T-helper 1 cell treated with Interleukin-12 subunit alpha and Interleukin-12 subunit beta and Interleukin-4 antibody, amounts not matched to agents 30 μg/mL and 1 μg/mL, for 36 hours (primary cell): ENCODE measurements at regions not wholly inside any gene's neighbourhood (a gene's known extent, or its start where the extent isn't known, plus 50 kb on each side); places are given as distances from the start of the nearest gene placed in this dataset.

ENCODE experiments used
- H3K27ac Mint-ChIP-seq: one replicate; pipeline ENCODE4 v1.8.0; 2021; ENCODE audit warnings: mild to moderate bottlenecking, mixed read lengths
- H3K27me3 Mint-ChIP-seq: one replicate; pipeline ENCODE4 v1.8.0; 2021; ENCODE audit warnings: low read depth, mixed read lengths
- H3K36me3 Mint-ChIP-seq: one replicate; pipeline ENCODE4 v1.8.0; 2021; ENCODE audit warnings: low read depth, mixed read lengths
- H3K4me1 Mint-ChIP-seq: one replicate; pipeline ENCODE4 v1.8.0; 2021; ENCODE audit warnings: low read depth, mixed read lengths
- H3K4me3 Mint-ChIP-seq: one replicate; pipeline ENCODE4 v1.8.0; 2021; ENCODE audit warnings: mild to moderate bottlenecking, moderate library complexity, mixed read lengths
- H3K9me3 Mint-ChIP-seq: one replicate; pipeline ENCODE4 v1.8.0; 2021; ENCODE audit warnings: mixed read lengths

DNA sequence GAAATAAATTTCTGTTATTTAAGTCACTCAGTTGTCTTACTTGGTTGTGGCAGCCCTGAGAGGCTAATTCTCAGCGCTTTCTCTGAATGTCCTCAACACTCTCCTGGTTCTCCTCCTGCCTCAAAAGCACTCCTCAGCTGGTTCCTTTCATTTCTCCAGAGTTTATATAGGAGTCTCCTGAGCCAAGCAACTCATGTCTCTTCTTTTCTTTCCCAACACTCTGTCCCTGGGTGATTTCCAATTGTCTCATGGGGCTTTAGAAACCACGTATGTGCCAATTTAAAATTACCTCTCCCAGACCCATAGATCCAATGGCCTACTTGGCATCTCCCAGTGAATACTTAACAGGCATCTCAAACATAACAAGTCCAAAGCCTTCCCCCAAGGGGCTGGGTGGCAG, 184.3 kb downstream of the TTC32 start:
- H3K36me3 Mint-ChIP-seq = no peaks in the 10 kb centered on the region
- H3K4me1 Mint-ChIP-seq = no peaks in the 10 kb centered on the region
- no peaks in the 10 kb centered on the region for H3K27me3 Mint-ChIP-seq
- no peaks in the 10 kb centered on the region for H3K9me3 Mint-ChIP-seq
- no peak overlapping the region for H3K27ac Mint-ChIP-seq
- H3K4me3 Mint-ChIP-seq = no peak overlapping the region

DNA sequence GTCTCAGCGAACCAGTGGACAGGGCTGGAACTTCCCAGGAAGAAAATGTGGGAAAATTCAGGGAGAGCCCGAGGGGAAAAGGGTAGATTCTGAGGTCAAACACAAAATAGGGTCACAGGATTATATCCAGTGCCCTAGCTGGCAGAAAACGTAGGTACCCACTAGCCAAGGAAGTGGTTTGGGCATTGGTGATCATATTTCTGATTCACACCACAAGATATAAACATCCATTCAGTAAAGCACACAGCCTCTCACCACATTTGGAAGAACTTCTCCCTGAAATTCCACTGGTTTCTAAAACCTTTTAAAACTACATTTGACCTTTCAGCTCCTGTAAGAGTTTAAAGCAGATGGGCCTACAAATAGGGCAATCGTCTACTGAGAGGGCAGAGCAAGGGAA, 186.9 kb downstream of the TTC32 start:
- H3K9me3 Mint-ChIP-seq = no peaks in the 10 kb centered on the region
- H3K36me3 Mint-ChIP-seq = no peaks in the 10 kb centered on the region
- no peaks in the 10 kb centered on the region for H3K27me3 Mint-ChIP-seq
- H3K4me3 Mint-ChIP-seq = no peak overlapping the region
- no peaks in the 10 kb centered on the region for H3K4me1 Mint-ChIP-seq
- no peak overlapping the region for H3K27ac Mint-ChIP-seq

DNA sequence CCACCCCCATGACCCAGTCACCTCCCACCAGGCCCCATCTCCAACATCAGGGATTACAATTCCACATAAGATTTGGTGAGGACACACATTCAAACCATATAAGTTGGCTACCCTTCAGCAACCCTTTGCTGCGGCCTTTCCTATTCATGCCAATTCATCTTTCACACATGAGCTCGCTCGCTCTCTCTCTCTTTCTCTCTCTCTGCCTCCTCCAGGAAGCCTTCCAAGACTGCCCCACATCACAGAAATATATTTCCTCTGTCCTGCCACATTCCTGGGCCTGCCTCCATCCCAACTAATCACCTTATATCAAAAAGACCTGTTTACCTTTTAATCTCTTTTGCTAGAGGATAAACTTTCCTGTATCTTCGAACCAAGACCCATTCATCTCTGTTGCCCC, 188.9 kb downstream of the TTC32 start:
- Mint-ChIP-seq H3K4me1 (no peaks in the 10 kb centered on the region), H3K9me3 (no peaks in the 10 kb centered on the region), H3K27me3 (no peaks in the 10 kb centered on the region), H3K4me3 (no peak overlapping the region), H3K36me3 (no peaks in the 10 kb centered on the region), H3K27ac (no peak overlapping the region)

DNA sequence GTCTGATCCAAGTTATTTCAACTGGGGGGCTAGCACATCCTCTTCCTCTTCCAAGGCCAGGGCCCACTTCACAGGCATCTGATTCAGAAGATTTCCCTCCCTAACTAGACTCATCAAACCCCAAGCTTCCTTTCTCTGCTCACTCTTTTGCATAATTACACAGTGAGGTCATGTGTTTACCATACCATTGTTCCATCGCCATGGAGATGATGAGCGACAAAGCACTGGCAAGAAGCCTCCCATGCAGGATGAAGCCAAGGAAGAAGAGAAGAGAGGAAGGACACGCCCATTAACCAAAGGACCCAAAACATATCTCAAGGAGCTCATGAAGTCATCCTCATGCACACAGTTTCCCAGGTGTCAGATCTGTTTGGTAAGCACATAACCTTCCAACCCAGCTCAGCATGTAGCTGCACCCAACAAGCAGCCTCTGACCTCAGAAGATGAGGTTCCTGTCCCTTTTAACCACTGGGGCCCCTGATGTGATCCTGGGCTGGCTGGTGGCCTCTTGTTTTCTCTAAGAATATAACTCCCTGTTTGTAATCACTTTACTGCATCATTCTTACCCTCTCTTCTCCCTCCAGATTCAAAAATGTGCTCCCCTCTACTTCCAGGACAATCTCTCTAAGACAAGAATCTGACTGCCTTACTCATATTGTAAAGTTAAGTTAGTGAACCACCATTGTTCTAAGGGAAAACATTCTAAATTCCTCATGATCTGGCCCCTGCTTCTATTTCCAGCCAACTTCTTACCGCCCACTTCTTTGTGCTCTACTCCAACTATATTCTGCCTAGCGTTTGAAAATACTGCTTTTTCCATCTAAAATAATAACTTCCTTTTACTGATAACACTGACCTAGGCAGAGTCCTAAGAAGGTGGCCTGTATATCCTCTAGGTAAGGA, 190.1 kb downstream of the TTC32 start:
- H3K36me3 Mint-ChIP-seq = no peaks in the 10 kb centered on the region
- H3K9me3 Mint-ChIP-seq = no peaks in the 10 kb centered on the region
- no peak overlapping the region for H3K4me3 Mint-ChIP-seq
- no peak overlapping the region for H3K27ac Mint-ChIP-seq
- no peaks in the 10 kb centered on the region for H3K27me3 Mint-ChIP-seq
- H3K4me1 Mint-ChIP-seq = no peaks in the 10 kb centered on the region

DNA sequence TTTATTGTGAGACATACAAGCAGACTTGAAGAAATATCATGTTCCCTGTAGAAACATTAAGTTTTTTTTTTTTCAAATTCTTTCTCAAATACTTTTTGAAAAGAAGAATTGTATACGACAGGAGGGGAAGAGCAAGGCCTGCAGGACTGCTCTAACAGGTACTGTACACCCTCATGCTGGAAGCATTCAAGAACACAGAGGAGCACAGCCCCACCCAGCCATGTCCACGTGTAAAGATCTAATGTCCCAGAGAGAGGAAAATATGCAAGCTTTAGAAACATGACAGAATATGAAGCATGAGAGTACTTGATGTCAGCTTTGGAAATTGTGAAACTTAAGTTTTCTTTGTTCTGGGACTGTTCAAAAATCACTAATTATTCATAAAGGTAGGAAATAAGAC, 191.6 kb downstream of the TTC32 start:
- no peaks in the 10 kb centered on the region for H3K36me3 Mint-ChIP-seq
- no peaks in the 10 kb centered on the region for H3K9me3 Mint-ChIP-seq
- H3K27ac Mint-ChIP-seq = no peak overlapping the region
- no peaks in the 10 kb centered on the region for H3K27me3 Mint-ChIP-seq
- no peaks in the 10 kb centered on the region for H3K4me1 Mint-ChIP-seq
- H3K4me3 Mint-ChIP-seq = no peak overlapping the region

DNA sequence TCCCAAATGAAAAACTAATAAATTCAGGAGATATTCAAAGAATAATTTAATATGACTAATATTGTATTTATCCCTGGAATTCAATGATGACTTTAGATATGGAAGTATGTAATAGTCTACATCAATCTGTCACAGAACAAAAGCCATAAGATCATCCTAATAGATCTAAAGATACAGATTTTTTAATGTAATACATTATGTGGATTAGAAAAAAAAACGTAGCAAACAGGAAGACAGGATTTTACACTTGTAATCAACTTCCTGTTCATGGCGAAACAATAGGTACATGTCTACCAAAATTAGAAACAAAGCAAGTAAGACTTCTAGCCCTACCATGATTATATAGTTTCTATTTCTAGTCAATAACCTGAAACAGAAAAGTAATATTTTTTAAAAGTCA, 192.2 kb downstream of the TTC32 start:
- Mint-ChIP-seq H3K36me3 (no peaks in the 10 kb centered on the region), H3K4me1 (no peaks in the 10 kb centered on the region), H3K27ac (no peak overlapping the region), H3K4me3 (no peak overlapping the region), H3K9me3 (no peaks in the 10 kb centered on the region), H3K27me3 (no peaks in the 10 kb centered on the region)

DNA sequence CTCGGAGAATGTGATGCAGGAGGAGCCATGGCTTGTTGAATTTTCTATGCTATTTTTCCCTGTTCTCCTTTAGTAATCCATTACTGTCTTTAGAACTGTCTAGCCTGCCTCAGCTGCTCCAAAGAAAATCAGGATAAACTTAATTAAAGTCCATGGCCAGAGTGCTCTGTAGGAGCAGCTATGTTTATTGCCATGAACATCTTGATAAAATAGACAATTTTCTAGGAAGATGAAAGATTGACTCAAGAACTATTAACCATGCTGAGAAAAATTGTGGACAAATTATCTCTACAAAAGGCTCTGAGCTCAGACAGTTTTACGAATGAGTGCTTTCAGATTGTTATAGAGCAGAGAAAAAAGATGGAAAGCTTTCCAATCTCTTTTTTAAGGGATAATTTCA, 193.0 kb downstream of the TTC32 start:
- no peaks in the 10 kb centered on the region for H3K27me3 Mint-ChIP-seq
- no peak overlapping the region for H3K27ac Mint-ChIP-seq
- H3K36me3 Mint-ChIP-seq = no peaks in the 10 kb centered on the region
- no peak overlapping the region for H3K4me3 Mint-ChIP-seq
- H3K4me1 Mint-ChIP-seq = no peaks in the 10 kb centered on the region
- no peaks in the 10 kb centered on the region for H3K9me3 Mint-ChIP-seq

DNA sequence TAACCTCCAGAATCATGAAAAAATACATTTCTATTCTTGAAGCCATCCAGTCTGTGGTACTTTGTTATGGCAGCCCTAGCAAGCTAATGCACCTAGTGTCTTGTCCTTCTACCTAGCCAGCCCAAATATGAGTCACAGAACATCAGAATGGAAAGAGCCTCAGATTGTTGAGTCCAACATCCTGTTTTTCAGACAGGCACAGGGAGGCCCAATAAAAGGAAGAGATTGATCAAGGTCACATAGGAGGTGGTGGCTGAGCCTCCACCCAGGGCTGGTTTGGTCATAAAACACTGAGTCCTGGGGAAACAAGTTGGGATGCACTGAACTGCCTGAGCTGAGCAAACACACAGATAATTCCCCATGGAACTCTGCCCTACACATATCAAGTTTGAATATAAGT, 195.5 kb downstream of the TTC32 start:
- Mint-ChIP-seq H3K36me3 (no peaks in the 10 kb centered on the region), H3K4me3 (no peak overlapping the region), H3K27me3 (no peaks in the 10 kb centered on the region), H3K9me3 (no peaks in the 10 kb centered on the region), H3K4me1 (no peaks in the 10 kb centered on the region), H3K27ac (no peak overlapping the region)

DNA sequence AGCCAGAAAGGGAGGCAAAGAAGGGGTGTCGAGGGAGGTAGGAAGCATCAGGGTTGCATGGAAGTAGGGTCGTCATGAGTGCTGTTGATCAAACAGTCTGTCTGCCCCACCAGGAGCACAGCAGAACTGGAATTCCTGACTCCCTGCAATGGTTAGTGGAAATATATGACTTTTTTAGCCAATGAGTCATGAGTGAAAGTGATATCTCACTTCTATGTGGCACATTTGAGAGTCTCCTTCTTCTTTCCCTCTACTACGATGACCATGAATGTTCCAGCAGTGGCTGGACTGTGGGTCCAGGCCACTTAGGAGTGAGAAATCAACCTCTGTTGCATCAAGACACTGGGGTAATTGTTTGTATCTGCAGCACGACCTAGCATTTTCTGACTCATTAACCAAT, 199.5 kb downstream of the TTC32 start:
- H3K36me3 Mint-ChIP-seq = no peaks in the 10 kb centered on the region
- no peak overlapping the region for H3K4me3 Mint-ChIP-seq
- H3K9me3 Mint-ChIP-seq = peaks cover 7% of the 10 kb centered on the region
- no peaks in the 10 kb centered on the region for H3K4me1 Mint-ChIP-seq
- H3K27me3 Mint-ChIP-seq = no peaks in the 10 kb centered on the region
- no peak overlapping the region for H3K27ac Mint-ChIP-seq

DNA sequence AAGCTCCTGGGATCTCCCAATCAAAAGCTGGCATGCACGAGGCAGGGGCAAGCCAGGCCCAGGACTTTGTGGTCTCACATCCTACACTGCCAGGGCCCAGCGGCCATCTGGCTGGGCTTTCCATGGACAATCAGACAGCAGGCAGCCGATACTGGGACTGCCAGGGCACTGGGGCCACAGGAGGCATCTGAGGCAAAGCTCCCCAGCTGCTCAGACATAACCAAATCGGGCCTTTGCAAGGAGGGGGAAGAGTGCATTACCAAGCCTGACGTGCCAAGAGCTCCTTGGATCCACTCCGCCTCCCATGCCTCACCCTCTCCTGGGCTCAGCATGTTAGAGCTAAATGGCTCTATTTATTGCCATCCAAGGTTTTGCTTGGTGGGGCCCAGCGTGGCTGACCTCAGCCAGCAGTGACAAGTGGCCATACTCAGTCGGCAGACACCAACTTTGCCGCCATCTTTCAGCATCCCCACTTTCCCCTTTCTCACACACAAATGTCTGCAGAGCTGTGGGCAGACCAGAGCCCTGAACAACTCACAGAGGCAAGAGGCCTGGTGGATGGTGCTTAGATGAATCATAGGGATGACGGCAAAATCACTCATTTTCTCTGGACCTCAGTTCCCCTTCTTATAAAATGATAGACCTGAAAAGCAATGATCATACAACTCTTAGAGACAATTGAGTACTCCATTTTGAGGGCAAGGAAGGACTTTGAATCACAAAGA, 200.8 kb downstream of the TTC32 start:
- Mint-ChIP-seq H3K36me3 (no peaks in the 10 kb centered on the region), H3K4me3 (no peak overlapping the region)

DNA sequence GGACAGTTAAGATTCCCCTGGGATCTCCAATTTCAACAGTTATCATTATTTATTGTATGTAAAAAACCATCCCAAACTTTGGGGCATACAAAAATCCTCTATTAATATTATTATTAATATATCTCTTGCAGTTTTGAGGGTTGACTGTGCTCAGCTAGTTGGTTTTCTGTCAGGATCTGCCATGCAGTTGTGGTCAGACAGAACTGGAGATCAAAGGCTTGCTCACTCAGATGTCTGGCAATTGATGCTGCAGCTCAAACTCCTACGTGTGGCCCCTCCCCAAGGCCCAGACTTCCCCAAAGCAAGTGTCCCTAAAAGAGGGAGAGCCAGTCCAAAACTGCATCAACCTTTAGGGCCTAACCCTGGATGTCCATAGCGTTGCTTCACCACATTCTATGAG, 204.7 kb downstream of the TTC32 start:
- Mint-ChIP-seq H3K27me3 (no peaks in the 10 kb centered on the region), H3K4me3 (no peak overlapping the region), H3K27ac (no peak overlapping the region), H3K9me3 (peaks cover 9% of the 10 kb centered on the region), H3K4me1 (no peaks in the 10 kb centered on the region), H3K36me3 (no peaks in the 10 kb centered on the region)

More for the DNA sequence above, 200.8 kb downstream of the TTC32 start:
- H3K9me3 Mint-ChIP-seq = peaks cover 9% of the 10 kb centered on the region
- H3K27ac Mint-ChIP-seq = no peak overlapping the region
- H3K4me1 Mint-ChIP-seq = no peaks in the 10 kb centered on the region
- H3K27me3 Mint-ChIP-seq = no peaks in the 10 kb centered on the region

DNA sequence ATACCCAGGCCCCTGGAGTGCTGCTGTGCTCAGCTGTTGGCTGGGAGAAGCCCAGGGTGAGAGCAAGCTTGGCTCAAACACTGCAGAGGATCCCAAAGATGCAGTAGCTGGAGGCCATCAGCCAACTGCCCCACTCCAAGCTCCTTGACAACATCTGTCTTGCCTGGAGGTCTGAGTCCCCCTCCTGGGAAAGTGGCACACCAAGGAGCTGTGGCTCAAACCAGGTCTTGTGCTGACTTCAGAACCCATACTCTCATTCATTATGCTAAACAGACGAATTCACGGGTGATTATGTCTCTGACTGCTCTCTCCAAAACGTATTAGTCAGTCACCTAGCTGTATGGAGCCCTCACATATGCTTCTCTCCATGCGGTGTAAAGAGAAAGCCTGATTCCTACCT, 206.1 kb downstream of the TTC32 start:
- Mint-ChIP-seq H3K27me3 (no peaks in the 10 kb centered on the region), H3K36me3 (no peaks in the 10 kb centered on the region), H3K4me1 (no peaks in the 10 kb centered on the region), H3K9me3 (peaks cover 9% of the 10 kb centered on the region), H3K27ac (no peak overlapping the region), H3K4me3 (no peak overlapping the region)

DNA sequence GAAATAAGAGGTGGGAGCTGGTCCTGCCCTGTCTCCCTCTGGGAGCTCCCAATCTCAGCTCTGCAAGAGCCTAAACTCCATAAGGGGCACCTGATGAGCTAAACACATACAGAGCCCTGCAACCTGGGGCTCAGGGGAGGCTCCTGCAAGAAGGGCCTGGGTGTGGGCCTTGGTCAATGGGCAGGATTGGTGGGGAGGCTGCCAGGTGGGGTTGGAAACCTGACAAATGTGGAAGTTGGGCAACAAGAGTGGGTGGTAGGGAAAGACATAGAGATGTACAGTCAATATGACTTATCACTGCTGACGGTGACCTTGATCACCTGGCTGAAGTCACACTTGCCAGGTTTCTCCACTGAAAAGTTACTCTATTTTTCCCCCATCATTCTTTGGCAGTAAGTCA, 209.9 kb downstream of the TTC32 start:
- Mint-ChIP-seq H3K27me3 (no peaks in the 10 kb centered on the region), H3K4me3 (no peak overlapping the region), H3K4me1 (no peaks in the 10 kb centered on the region), H3K36me3 (no peaks in the 10 kb centered on the region), H3K9me3 (no peaks in the 10 kb centered on the region), H3K27ac (no peak overlapping the region)

DNA sequence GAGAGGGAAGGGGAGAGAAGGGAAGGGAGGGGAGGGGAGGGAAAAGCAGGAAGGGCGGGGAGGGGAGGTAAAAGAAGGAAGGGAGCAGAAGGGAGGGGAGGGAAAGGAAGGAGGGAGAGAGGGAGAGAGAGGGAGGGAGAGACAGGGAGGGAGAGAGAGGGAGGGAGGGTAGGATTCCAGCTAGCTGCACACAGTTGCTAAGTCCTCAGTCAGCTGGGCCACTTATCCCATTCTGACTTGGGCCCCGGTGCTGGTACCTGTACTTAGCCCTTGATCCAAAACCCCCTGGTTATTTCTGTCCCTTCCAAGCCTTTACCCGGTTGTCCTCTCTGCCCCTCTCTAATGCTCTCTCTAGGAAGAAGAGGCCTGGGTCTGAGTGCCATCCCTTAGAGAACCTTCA, 211.4 kb downstream of the TTC32 start:
- Mint-ChIP-seq H3K4me1 (no peaks in the 10 kb centered on the region), H3K4me3 (no peak overlapping the region), H3K27me3 (no peaks in the 10 kb centered on the region), H3K27ac (no peak overlapping the region), H3K36me3 (no peaks in the 10 kb centered on the region), H3K9me3 (no peaks in the 10 kb centered on the region)

DNA sequence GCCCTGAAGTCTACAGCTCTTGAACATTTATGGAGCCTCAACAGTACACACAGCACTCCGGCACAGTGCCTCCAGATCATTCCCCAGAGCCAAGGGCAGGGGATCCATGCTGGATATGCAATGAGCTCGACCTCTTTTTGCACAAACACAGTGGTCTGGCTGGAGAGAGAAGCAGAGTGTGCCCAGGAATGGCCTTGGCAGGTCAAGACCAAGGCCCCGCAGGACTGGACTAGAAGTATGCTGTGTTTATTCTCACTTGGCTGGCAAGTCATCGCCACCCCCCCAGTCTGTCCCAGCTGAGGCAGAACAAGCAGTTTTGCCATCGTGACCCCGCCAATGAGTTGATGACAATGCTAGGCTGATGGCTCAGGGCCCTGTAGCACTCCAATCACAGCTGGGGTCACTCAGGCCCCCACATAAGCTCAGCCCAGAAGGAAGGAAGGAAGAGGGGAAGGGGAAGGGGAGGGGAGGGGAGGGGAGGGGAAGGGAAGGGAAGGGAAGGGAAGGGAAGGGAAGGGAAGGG, 212.1 kb downstream of the TTC32 start:
- Mint-ChIP-seq H3K27ac (no peak overlapping the region), H3K4me3 (no peak overlapping the region), H3K9me3 (no peaks in the 10 kb centered on the region), H3K36me3 (no peaks in the 10 kb centered on the region), H3K4me1 (no peaks in the 10 kb centered on the region), H3K27me3 (no peaks in the 10 kb centered on the region)
